ENCODE measurements at regions not wholly inside any gene's neighbourhood (a gene's known extent, or its start where the extent isn't known, plus 50 kb on each side); places are given as distances from the start of the nearest gene placed in this dataset.

DNA sequence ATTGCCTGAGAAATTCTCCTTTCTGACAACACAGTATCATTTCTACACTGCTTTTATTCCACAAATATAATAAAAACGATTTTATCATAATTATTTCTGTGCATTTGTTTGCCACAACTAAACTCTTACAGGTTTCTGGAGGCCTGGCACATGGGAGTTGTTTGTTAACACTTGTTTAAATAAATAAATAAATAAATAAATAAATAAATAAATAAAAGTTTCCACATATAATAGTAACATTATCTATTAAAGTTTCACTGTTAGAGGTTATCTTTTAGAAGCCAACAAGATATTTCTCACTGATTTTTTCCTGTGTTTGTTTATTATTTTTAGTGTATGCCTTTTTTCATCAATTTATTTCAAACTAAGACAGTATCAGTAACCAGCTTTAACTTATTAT is 323.3 kb downstream of the FOXG1 start:
- Histone ChIP-seq H2AFZ (ENCODE audit: insufficient read depth, low read depth, low read length, poor library complexity, severe bottlenecking) (no peak overlapping the region), H3K4me2 (replicated peaks; ENCODE audit: low read depth, low read length, poor library complexity, severe bottlenecking) (no peak overlapping the region), H3K4me3 (ENCODE audit: control extremely low read depth in 1 of 5, extremely low read depth in 1 of 5, insufficient read depth in 1 of 5, low read depth in 2 of 5, low read length in 4 of 5) (no peak overlapping the region), H3K27ac (ENCODE audit: low read length in 2 of 2) (no peak overlapping the region), H3K27me3 (replicated peaks in 1 of 4; ENCODE audit: control extremely low read depth in 1 of 4, control insufficient read depth in 3 of 4, insufficient read depth in 4 of 4, low read length in 3 of 4) (no peaks in the 10 kb centered on the region), H3K4me1 (ENCODE audit: control insufficient read depth in 2 of 2, insufficient read depth in 2 of 2, low read length in 2 of 2) (no peaks in the 10 kb centered on the region), H3K9me3 (ENCODE audit: control extremely low read depth in 1 of 3, control insufficient read depth in 2 of 3, insufficient read depth in 1 of 3, low read length in 2 of 3) (no peaks in the 10 kb centered on the region), H3K79me2 (ENCODE audit: control insufficient read depth, insufficient read depth, low read length) (no peaks in the 10 kb centered on the region), H3K36me3 (replicated peaks in 1 of 2; ENCODE audit: control extremely low read depth in 1 of 2, control insufficient read depth in 1 of 2, extremely low read depth in 1 of 2, insufficient read depth in 2 of 2, low read length in 1 of 2) (no peaks in the 10 kb centered on the region), H3K9ac (ENCODE audit: low read length) (no peak overlapping the region), H4K20me1 (ENCODE audit: control insufficient read depth, insufficient read depth, low read length, poor library complexity, severe bottlenecking) (no peaks in the 10 kb centered on the region)
- CTCF ChIA-PET, result no interaction called here
- TF ChIP-seq, protein P1, sequence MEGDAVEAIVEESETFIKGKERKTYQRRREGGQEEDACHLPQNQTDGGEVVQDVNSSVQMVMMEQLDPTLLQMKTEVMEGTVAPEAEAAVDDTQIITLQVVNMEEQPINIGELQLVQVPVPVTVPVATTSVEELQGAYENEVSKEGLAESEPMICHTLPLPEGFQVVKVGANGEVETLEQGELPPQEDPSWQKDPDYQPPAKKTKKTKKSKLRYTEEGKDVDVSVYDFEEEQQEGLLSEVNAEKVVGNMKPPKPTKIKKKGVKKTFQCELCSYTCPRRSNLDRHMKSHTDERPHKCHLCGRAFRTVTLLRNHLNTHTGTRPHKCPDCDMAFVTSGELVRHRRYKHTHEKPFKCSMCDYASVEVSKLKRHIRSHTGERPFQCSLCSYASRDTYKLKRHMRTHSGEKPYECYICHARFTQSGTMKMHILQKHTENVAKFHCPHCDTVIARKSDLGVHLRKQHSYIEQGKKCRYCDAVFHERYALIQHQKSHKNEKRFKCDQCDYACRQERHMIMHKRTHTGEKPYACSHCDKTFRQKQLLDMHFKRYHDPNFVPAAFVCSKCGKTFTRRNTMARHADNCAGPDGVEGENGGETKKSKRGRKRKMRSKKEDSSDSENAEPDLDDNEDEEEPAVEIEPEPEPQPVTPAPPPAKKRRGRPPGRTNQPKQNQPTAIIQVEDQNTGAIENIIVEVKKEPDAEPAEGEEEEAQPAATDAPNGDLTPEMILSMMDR (IDR thresholded peaks at IDR 0.05), result no peak
- TF ChIP-seq EZH2 (IDR thresholded peaks at IDR 0.05; ENCODE audit: borderline replicate concordance, insufficient read depth, low read depth, low read length, poor library complexity, severe bottlenecking), result no peak
- ATAC-seq (ENCODE audit: low read depth), result no peak
- DNase-seq, result no peak
- no CpG with 5 or more reads among the region's 1 CpG for WGBS (ENCODE audit: insufficient coverage)
- Mint-ChIP-seq H3K9me3 (ENCODE audit: insufficient read depth) (no peaks in the 10 kb centered on the region), H3K4me3 (no peak overlapping the region), H3K4me1 (no peaks in the 10 kb centered on the region), H3K27me3 (no peaks in the 10 kb centered on the region), H3K27ac (no peak overlapping the region)
- intact Hi-C loops (cut with micrococcal nuclease), result no loop called here
- POLR2A ChIA-PET, result no interaction called here

DNA sequence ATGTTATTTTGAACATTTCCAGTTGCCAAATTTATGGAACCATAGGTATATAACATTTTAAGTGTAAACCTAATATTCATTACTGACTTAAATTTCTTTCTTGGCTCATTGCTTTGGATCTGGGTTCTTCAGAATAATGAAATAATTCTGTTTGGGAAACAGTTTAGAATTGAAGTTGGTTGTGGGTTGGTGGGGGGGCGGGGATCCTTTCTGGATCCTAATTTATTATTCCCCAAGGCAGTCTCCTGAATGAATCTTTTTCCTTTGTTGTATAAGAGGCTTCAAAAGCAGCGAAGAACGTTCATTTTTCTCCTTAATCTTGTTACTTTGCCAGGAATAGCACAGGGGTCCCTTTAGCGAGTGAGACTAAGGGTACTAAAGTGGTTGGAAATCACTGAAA is 325.5 kb downstream of the FOXG1 start:
- Mint-ChIP-seq H3K9me3 (ENCODE audit: insufficient read depth) (no peaks in the 10 kb centered on the region), H3K4me3 (no peak overlapping the region), H3K27me3 (no peaks in the 10 kb centered on the region), H3K4me1 (no peaks in the 10 kb centered on the region), H3K27ac (no peak overlapping the region)
- H3K4me1 ChIP-seq (ENCODE audit: control insufficient read depth in 2 of 2, insufficient read depth in 2 of 2, low read length in 2 of 2), result no peaks in the 10 kb centered on the region
- WGBS (ENCODE audit: insufficient coverage), result 47% methylated on average over 3 of the region's 4 CpGs
- no peak overlapping the region for H2AFZ ChIP-seq (ENCODE audit: insufficient read depth, low read depth, low read length, poor library complexity, severe bottlenecking)
- no peak overlapping the region for H3K4me3 ChIP-seq (ENCODE audit: control extremely low read depth in 1 of 5, extremely low read depth in 1 of 5, insufficient read depth in 1 of 5, low read depth in 2 of 5, low read length in 4 of 5)
- intact Hi-C loops (cut with micrococcal nuclease), result no loop called here
- no peaks in the 10 kb centered on the region for H3K9me3 ChIP-seq (ENCODE audit: control extremely low read depth in 1 of 3, control insufficient read depth in 2 of 3, insufficient read depth in 1 of 3, low read length in 2 of 3)
- TF ChIP-seq EZH2 (IDR thresholded peaks at IDR 0.05; ENCODE audit: borderline replicate concordance, insufficient read depth, low read depth, low read length, poor library complexity, severe bottlenecking), result no peak
- TF ChIP-seq, protein P1 (IDR thresholded peaks at IDR 0.05), result no peak
- H3K4me2 ChIP-seq (replicated peaks; ENCODE audit: low read depth, low read length, poor library complexity, severe bottlenecking), result no peak overlapping the region
- no peaks in the 10 kb centered on the region for H3K36me3 ChIP-seq (replicated peaks in 1 of 2; ENCODE audit: control extremely low read depth in 1 of 2, control insufficient read depth in 1 of 2, extremely low read depth in 1 of 2, insufficient read depth in 2 of 2, low read length in 1 of 2)
- ATAC-seq (ENCODE audit: low read depth) (no peak), DNase-seq (no peak)
- no peak overlapping the region for H3K27ac ChIP-seq (ENCODE audit: low read length in 2 of 2)
- no peaks in the 10 kb centered on the region for H3K79me2 ChIP-seq (ENCODE audit: control insufficient read depth, insufficient read depth, low read length)
- POLR2A ChIA-PET, result no interaction called here
- CTCF ChIA-PET, result interaction anchor here (1.3 kb wide), 1 partner anchor 9 kb away, joined by 7 read pairs; no protein-coding TSS in a partner anchor
- H4K20me1 ChIP-seq (ENCODE audit: control insufficient read depth, insufficient read depth, low read length, poor library complexity, severe bottlenecking), result no peaks in the 10 kb centered on the region
- no peak overlapping the region for H3K9ac ChIP-seq (ENCODE audit: low read length)
- H3K27me3 ChIP-seq (replicated peaks in 1 of 4; ENCODE audit: control extremely low read depth in 1 of 4, control insufficient read depth in 3 of 4, insufficient read depth in 4 of 4, low read length in 3 of 4), result no peaks in the 10 kb centered on the region

Measured in B cell (primary cell).